Loucy (cell line): ENCODE measurements at regions not wholly inside any gene's neighbourhood (a gene's known extent, or its start where the extent isn't known, plus 50 kb on each side); places are given as distances from the start of the nearest gene placed in this dataset.

ENCODE experiments used
- CTCF ChIP-seq: fragments of 200-600 bp; sonication (generic); conservative IDR thresholded peaks from 2 replicates; pipeline ENCODE4 v1.5.1; 2014; ENCODE audit warnings: mild to moderate bottlenecking, antibody characterized with exemption, low read length
- EZH2phosphoT487 ChIP-seq: fragments of 200-600 bp; IDR thresholded peaks from 2 replicates; pipeline ENCODE4 v1.6.1; 2018; ENCODE audit warnings: antibody characterized with exemption, mild to moderate bottlenecking, moderate library complexity, borderline replicate concordance

- TF ChIP-seq CTCF = no peak
- TF ChIP-seq EZH2phosphoT487 = no peak
These were observed 83.4 kb upstream of the PLPPR4 start for GRCh38 chr1:99180915-99181314.
